ENCODE measurements at regions not wholly inside any gene's neighbourhood (a gene's known extent, or its start where the extent isn't known, plus 50 kb on each side); places are given as distances from the start of the nearest gene placed in this dataset.
"Not testable (repeated sequence)": the region's sequence is repeated elsewhere in the genome, so short reads cannot be mapped to it uniquely, and the experiment has no call there.

GRCh38 chr1:87428883-87429282 lies 100.2 kb downstream of the LMO4 start:
- Histone ChIP-seq H3K4me3 (no peak overlapping the region), H3K36me3 (no peaks in the 10 kb centered on the region), H3K9me3 (no peaks in the 10 kb centered on the region), H3K27me3 (no peaks in the 10 kb centered on the region), H3K27ac (no peak overlapping the region), H3K4me1 (peaks cover 0 to 14% (median 0%) of the 10 kb centered on the region in 12 donors)
- WGBS, 4 donors = 79 to 90% (median 84%) methylated on average over 8 of the region's 8 CpGs
- intact Hi-C loops (cut with DNase I) = no loop called here
- TF ChIP-seq CTCF (IDR thresholded peaks at IDR 0.05) (no peak), POLR2A (IDR thresholded peaks at IDR 0.05) (no peak)
- DNase-seq = no peak
- no peak for ATAC-seq

GRCh38 chr1:87432685-87433084 lies 104.0 kb downstream of the LMO4 start:
- H3K9me3 ChIP-seq = no peaks in the 10 kb centered on the region
- H3K27ac ChIP-seq = peak overlapping the region in 1 of 12 donors; percentile 36
- no peak for TF ChIP-seq CTCF (IDR thresholded peaks at IDR 0.05)
- TF ChIP-seq POLR2A (IDR thresholded peaks at IDR 0.05) = no peak
- DNase-seq = no peak
- no peak overlapping the region for H3K4me3 ChIP-seq
- intact Hi-C loops (cut with DNase I) = no loop called here
- H3K27me3 ChIP-seq = no peaks in the 10 kb centered on the region
- peaks cover 0 to 36% (median 7%) of the 10 kb centered on the region in 12 donors for H3K4me1 ChIP-seq
- WGBS, 4 donors = 27 to 68% (median 57%) methylated on average over 3 of the region's 3 CpGs
- ATAC-seq = peak in 2 of 4 donors; percentile 19 to 31
- no peaks in the 10 kb centered on the region for H3K36me3 ChIP-seq

GRCh38 chr1:87433101-87433500 lies 104.4 kb downstream of the LMO4 start:
- WGBS, 4 donors = 36 to 79% (median 58%) methylated on average over 2 of the region's 2 CpGs
- DNase-seq; H3K9me3 ChIP-seq; H3K27me3 ChIP-seq; intact Hi-C loops (cut with DNase I); H3K4me3 ChIP-seq; H3K36me3 ChIP-seq: not testable (repeated sequence)
- Histone ChIP-seq H3K4me1 (peaks cover 0 to 36% (median 7%) of the 10 kb centered on the region in 12 donors), H3K27ac (peak overlapping the region in 1 of 12 donors; percentile 36)
- ATAC-seq = peak in 3 of 4 donors; percentile 39 to 64 (median 58)

DNA sequence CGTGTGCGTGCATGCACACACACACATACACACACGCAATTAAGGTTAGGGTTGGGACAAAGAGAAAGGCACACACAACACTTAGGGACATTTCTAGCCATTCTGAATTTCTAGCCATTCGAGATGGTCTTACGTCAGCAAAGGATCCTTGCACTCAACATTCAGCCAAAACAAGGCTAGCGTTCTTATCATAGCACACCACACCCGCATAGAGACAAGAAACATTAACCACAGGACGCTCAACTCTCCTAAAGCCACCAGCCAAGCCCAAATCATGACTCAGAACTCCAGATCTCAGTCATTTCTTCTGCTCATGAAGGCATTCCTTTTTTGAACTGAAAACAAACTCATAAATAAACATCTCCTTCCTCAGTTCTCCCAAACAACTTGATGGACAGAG lies 106.8 kb downstream of the LMO4 start:
- no peaks in the 10 kb centered on the region for H3K27me3 ChIP-seq
- peaks cover 0 to 36% (median 7%) of the 10 kb centered on the region in 12 donors for H3K4me1 ChIP-seq
- DNase-seq (peak in 1 of 5 donors; percentile 12), ATAC-seq (peak; percentile 56 to 79 (median 76))
- H3K36me3 ChIP-seq = no peaks in the 10 kb centered on the region
- no peak overlapping the region for H3K4me3 ChIP-seq
- H3K9me3 ChIP-seq = no peaks in the 10 kb centered on the region
- H3K27ac ChIP-seq = peak overlapping the region in 6 of 12 donors; percentile 25 to 59 (median 40)
- 75 to 87% (median 79%) methylated on average over 8 of the region's 8 CpGs for WGBS, 4 donors
- intact Hi-C loops (cut with DNase I) = no loop called here
- no peak for TF ChIP-seq POLR2A (IDR thresholded peaks at IDR 0.05)

GRCh38 chr1:87436115-87436514 lies 107.4 kb downstream of the LMO4 start:
- H3K27ac ChIP-seq = peak overlapping the region in 8 of 12 donors; percentile 5 to 66 (median 34)
- H3K27me3 ChIP-seq; H3K9me3 ChIP-seq; H3K36me3 ChIP-seq; DNase-seq; intact Hi-C loops (cut with DNase I): not testable (repeated sequence)
- WGBS, 4 donors = 32 to 48% (median 36%) methylated on average over 8 of the region's 8 CpGs
- ATAC-seq = peak; percentile 62 to 71 (median 64)
- peaks cover 0 to 36% (median 7%) of the 10 kb centered on the region in 12 donors for H3K4me1 ChIP-seq
- peak overlapping the region in 1 of 12 donors; percentile 22 for H3K4me3 ChIP-seq

- peak overlapping the region in 1 of 12 donors; percentile 22 for H3K4me3 ChIP-seq
- peaks cover 0 to 36% (median 7%) of the 10 kb centered on the region in 12 donors for H3K4me1 ChIP-seq
- no peak for TF ChIP-seq POLR2A (IDR thresholded peaks at IDR 0.05)
- no peak for TF ChIP-seq CTCF (IDR thresholded peaks at IDR 0.05)
- no peaks in the 10 kb centered on the region for H3K9me3 ChIP-seq
- 41 to 66% (median 49%) methylated on average over 4 of the region's 4 CpGs for WGBS, 4 donors
- H3K27ac ChIP-seq = peak overlapping the region in 7 of 12 donors; percentile 5 to 66 (median 39)
- intact Hi-C loops (cut with DNase I) = no loop called here
- H3K36me3 ChIP-seq = no peaks in the 10 kb centered on the region
- DNase-seq (peak; percentile 24 to 57 (median 34)), ATAC-seq (peak in 3 of 4 donors; percentile 62 to 70 (median 67))
- no peaks in the 10 kb centered on the region for H3K27me3 ChIP-seq
These were observed 107.9 kb downstream of the LMO4 start for GRCh38 chr1:87436534-87436933.
